GM18861 (cell line): ENCODE measurements at regions not wholly inside any gene's neighbourhood (a gene's known extent, or its start where the extent isn't known, plus 50 kb on each side); places are given as distances from the start of the nearest gene placed in this dataset.
"Not testable (repeated sequence)": the region's sequence is repeated elsewhere in the genome, so short reads cannot be mapped to it uniquely, and the experiment has no call there.

Source experiments
- ATAC-seq: cut with Tn5 transposase; IDR thresholded peaks from one replicate; pipeline ENCODE4 v1.9.1; 2021; ENCODE audit not compliant: unreplicated experiment

- no peak for ATAC-seq
These were observed 57.5 kb upstream of the DYNLT3 start for GRCh38 chrX:37904833-37905232.

- no peak for ATAC-seq
These were observed 58.2 kb upstream of the DYNLT3 start for GRCh38 chrX:37905436-37906147.

- ATAC-seq, result no peak
These were observed 59.0 kb upstream of the DYNLT3 start for GRCh38 chrX:37906357-37906756.

GRCh38 chrX:37910186-37910585 is 62.8 kb upstream of the DYNLT3 start:
- ATAC-seq, result no peak

GRCh38 chrX:37912304-37912703 is 64.9 kb upstream of the DYNLT3 start:
- ATAC-seq, result no peak

- ATAC-seq, result no peak
These were observed 65.4 kb upstream of the DYNLT3 start for GRCh38 chrX:37912777-37913176.

GRCh38 chrX:37918168-37918567 is 70.8 kb upstream of the DYNLT3 start:
- no peak for ATAC-seq

GRCh38 chrX:37918703-37919102 is 71.3 kb upstream of the DYNLT3 start:
- ATAC-seq, result no peak

- no peak for ATAC-seq
These were observed 74.4 kb upstream of the DYNLT3 start for GRCh38 chrX:37921758-37922157.

- ATAC-seq, result no peak
These were observed 75.6 kb upstream of the DYNLT3 start for GRCh38 chrX:37922928-37923327.

- not testable (repeated sequence) for ATAC-seq
These were observed 78.4 kb upstream of the DYNLT3 start for GRCh38 chrX:37925761-37926160.

- peak; percentile 52 for ATAC-seq
These were observed 79.3 kb upstream of the DYNLT3 start for GRCh38 chrX:37926700-37927099.

GRCh38 chrX:37942170-37942569 is 64.2 kb upstream of the SYTL5 start:
- no peak for ATAC-seq

GRCh38 chrX:37943554-37944344 is 62.6 kb upstream of the SYTL5 start:
- ATAC-seq, result no peak

- no peak for ATAC-seq
These were observed 60.2 kb upstream of the SYTL5 start for GRCh38 chrX:37946197-37946596.

GRCh38 chrX:37955273-37955672 is 51.1 kb upstream of the SYTL5 start:
- no peak for ATAC-seq

- no peak for ATAC-seq
These were observed 50.1 kb upstream of the SYTL5 start for GRCh38 chrX:37956223-37956622.
